ENCODE measurements at regions not wholly inside any gene's neighbourhood (a gene's known extent, or its start where the extent isn't known, plus 50 kb on each side); places are given as distances from the start of the nearest gene placed in this dataset.

DNA sequence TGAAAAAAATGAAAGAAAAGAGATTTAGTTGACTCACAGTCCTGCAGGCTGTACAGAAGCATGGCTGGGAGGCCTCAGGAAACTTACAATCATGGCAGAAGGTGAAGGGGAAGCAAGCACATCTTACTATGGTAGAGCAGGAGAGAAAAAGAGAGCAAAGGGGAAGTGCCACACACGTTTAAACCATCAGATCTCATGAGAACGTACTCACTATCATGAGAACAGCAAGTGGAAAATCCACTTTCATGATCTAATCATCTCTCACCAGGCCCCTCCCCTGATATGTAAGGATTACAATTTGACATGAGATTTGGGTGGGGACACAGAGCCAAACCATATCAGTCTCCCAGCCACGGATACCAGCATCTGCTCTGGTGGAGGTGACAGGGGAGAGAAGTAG lies 50.8 kb upstream of the CPOX start:
- WGBS (ENCODE audit: insufficient coverage, low coverage, low lambda C conversion rate, missing lambda C conversion rate), result 65% methylated on average over 2 of the region's 3 CpGs
- TF ChIP-seq CTCF (IDR thresholded peaks at IDR 0.05), result no peak
- TF ChIP-seq POLR2A (IDR thresholded peaks at IDR 0.05), result no peak
- ATAC-seq (no peak), DNase-seq (no peak)
- H3K36me3 ChIP-seq, result no peaks in the 10 kb centered on the region
- no peak overlapping the region for H3K27ac ChIP-seq
- intact Hi-C loops (cut with DNase I), result no loop called here
- H3K4me1 ChIP-seq, result peaks cover 0 to 12% (median 0%) of the 10 kb centered on the region in 4 donors
- H3K4me3 ChIP-seq, result no peak overlapping the region
- H3K27me3 ChIP-seq, result no peaks in the 10 kb centered on the region
- H3K9me3 ChIP-seq, result no peaks in the 10 kb centered on the region

DNA sequence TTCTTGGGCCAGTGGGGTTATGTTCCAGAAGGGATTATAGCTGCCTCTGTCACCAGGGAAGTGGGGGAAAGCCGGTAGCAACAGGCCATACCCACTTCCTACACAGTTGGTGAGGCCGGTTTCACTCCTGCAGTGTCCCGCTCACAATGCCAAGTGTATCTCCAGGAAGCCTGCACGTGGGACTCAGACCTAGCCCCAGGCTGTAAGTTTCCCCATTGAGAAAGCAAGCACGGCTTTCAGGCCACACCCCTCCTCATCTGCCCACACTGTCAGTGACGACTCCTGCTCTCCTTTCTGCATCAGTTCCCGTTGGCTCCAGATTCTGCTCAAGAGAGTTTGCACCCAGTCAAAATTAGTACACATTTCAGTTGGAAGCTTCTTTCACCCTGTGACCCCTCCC lies 51.6 kb upstream of the CPOX start:
- 65% methylated on average over 2 of the region's 7 CpGs for WGBS (ENCODE audit: insufficient coverage, low coverage, low lambda C conversion rate, missing lambda C conversion rate)
- ATAC-seq (no peak), DNase-seq (no peak)
- Histone ChIP-seq H3K4me3 (no peak overlapping the region), H3K27me3 (no peaks in the 10 kb centered on the region), H3K4me1 (peaks cover 0 to 12% (median 0%) of the 10 kb centered on the region in 4 donors), H3K9me3 (no peaks in the 10 kb centered on the region), H3K36me3 (no peaks in the 10 kb centered on the region), H3K27ac (no peak overlapping the region)
- no peak for TF ChIP-seq CTCF (IDR thresholded peaks at IDR 0.05)
- TF ChIP-seq POLR2A (IDR thresholded peaks at IDR 0.05), result no peak
- intact Hi-C loops (cut with DNase I), result no loop called here

DNA sequence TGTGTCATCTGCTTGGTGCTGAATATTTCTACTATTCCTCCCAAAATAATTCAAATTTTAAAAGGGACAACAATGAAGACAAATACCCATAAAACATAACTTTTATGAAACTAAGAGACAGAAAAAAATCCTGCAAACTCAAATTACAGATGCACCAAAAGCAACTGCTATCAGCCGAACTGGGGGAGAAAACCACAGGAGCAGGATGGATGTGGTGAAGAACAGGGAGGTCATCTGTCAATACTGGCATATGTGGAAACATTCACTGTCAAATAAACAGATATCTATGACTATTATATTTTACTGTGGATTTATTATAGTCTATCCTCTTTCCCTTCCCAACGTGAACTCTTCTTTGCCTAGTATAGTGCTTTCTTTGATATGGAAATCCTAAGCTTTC lies 53.3 kb upstream of the CPOX start:
- Histone ChIP-seq H3K9me3 (no peaks in the 10 kb centered on the region), H3K36me3 (no peaks in the 10 kb centered on the region), H3K4me1 (peaks cover 0 to 3% (median 0%) of the 10 kb centered on the region in 4 donors), H3K4me3 (no peak overlapping the region), H3K27ac (no peak overlapping the region), H3K27me3 (no peaks in the 10 kb centered on the region)
- intact Hi-C loops (cut with DNase I), result no loop called here
- TF ChIP-seq CTCF (IDR thresholded peaks at IDR 0.05) (no peak), POLR2A (IDR thresholded peaks at IDR 0.05) (no peak)
- 36% methylated on average over 2 of the region's 2 CpGs for WGBS (ENCODE audit: insufficient coverage, low coverage, low lambda C conversion rate, missing lambda C conversion rate)
- DNase-seq (no peak), ATAC-seq (no peak)

DNA sequence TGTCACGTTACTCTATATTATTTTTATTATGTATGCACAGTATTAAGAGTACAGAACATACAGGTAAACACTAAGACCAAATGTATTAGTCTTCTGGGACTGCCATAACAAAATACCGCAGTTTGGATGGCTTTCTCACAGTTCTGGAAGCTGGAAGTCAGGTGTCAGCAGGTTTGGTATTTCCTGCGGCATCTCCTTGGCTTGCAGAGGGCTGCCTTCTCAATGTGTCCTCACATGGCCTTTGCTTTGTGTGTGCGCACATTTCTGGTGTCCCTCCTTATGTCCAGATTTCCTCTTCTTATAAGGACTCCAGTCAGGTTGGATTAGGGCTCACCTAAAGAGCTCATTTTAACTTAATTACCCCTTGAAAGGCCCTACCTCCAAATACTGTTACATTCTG lies 53.8 kb upstream of the CPOX start:
- intact Hi-C loops (cut with DNase I), result no loop called here
- 79% methylated on average over 4 of the region's 4 CpGs for WGBS (ENCODE audit: insufficient coverage, low coverage, low lambda C conversion rate, missing lambda C conversion rate)

More for the DNA sequence above, 53.8 kb upstream of the CPOX start:
- Histone ChIP-seq H3K4me3 (no peak overlapping the region), H3K9me3 (no peaks in the 10 kb centered on the region), H3K27me3 (no peaks in the 10 kb centered on the region), H3K4me1 (no peaks in the 10 kb centered on the region), H3K36me3 (no peaks in the 10 kb centered on the region), H3K27ac (no peak overlapping the region)
- DNase-seq, result no peak
- no peak for ATAC-seq
- TF ChIP-seq POLR2A (IDR thresholded peaks at IDR 0.05) (no peak), CTCF (IDR thresholded peaks at IDR 0.05) (no peak)
